GM23338 (cell line): ENCODE measurements at regions not wholly inside any gene's neighbourhood (a gene's known extent, or its start where the extent isn't known, plus 50 kb on each side); places are given as distances from the start of the nearest gene placed in this dataset.

ENCODE experiments used
- ATAC-seq: fragments of 200-7000 bp; cut with Tn5 transposase; 3 replicates; pipeline ENCODE4 v1.9.1; 2020
- DNase-seq: peaks from one replicate; pipeline ENCODE4 v3.0.0-alpha.2; 2015; ENCODE audit warnings: low spot score
- H2AFZ ChIP-seq: fragments of 200-600 bp; sonication (generic); 2 replicates; pipeline ENCODE4 v1.8.0; 2016; ENCODE audit warnings: antibody characterized with exemption, mild to moderate bottlenecking, moderate library complexity
- H3F3A ChIP-seq: fragments of 200-600 bp; sonication (generic); replicated peaks from 2 replicates; pipeline ENCODE4 v1.8.0; 2017; ENCODE audit warnings: antibody characterized with exemption, mixed run types, low read depth
- H3K27ac ChIP-seq: fragments of 200-600 bp; sonication (generic); 2 replicates; pipeline ENCODE4 v1.6.1; 2016; ENCODE audit warnings: low read depth
- H3K27me3 ChIP-seq: fragments of 200-600 bp; sonication (generic); 2 replicates; pipeline ENCODE4 v1.8.0; 2016; ENCODE audit warnings: mild to moderate bottlenecking, mixed run types, moderate library complexity; ENCODE audit not compliant: insufficient read depth
- H3K36me3 ChIP-seq: fragments of 200-600 bp; sonication (generic); 2 replicates; pipeline ENCODE4 v1.8.0; 2016; ENCODE audit warnings: mild to moderate bottlenecking; ENCODE audit not compliant: insufficient read depth
- H3K4me1 ChIP-seq: fragments of 200-600 bp; sonication (generic); 2 replicates; pipeline ENCODE4 v1.8.0; 2016; ENCODE audit warnings: mild to moderate bottlenecking, moderate library complexity; ENCODE audit not compliant: insufficient read depth
- H3K4me2 ChIP-seq: fragments of 200-600 bp; sonication (generic); 2 replicates; pipeline ENCODE4 v1.7.1; 2017; ENCODE audit warnings: mixed run types
- H3K4me3 ChIP-seq: fragments of 200-600 bp; sonication (generic); 2 replicates; pipeline ENCODE4 v1.6.1; 2016; ENCODE audit warnings: mixed run types
- H3K79me2 ChIP-seq: fragments of 200-600 bp; sonication (generic); replicated peaks from 2 replicates; pipeline ENCODE4 v1.8.0; 2017; ENCODE audit warnings: mild to moderate bottlenecking; ENCODE audit not compliant: insufficient read depth
- H3K9me2 ChIP-seq: fragments of 200-600 bp; sonication (generic); 2 replicates; pipeline ENCODE4 v1.8.0; 2017; ENCODE audit not compliant: insufficient read depth
- H4K20me1 ChIP-seq: fragments of 200-600 bp; sonication (generic); replicated peaks from 2 replicates; pipeline ENCODE4 v1.8.0; 2017; ENCODE audit warnings: mild to moderate bottlenecking; ENCODE audit not compliant: insufficient read depth
- H3K27ac Mint-ChIP-seq: 2 replicates; pipeline ENCODE4 v1.8.0; 2020; ENCODE audit warnings: inconsistent platforms, mild to moderate bottlenecking, moderate library complexity, mixed read lengths
- H3K27me3 Mint-ChIP-seq: 3 replicates; pipeline ENCODE4 v1.8.0; 2022; ENCODE audit warnings: low read depth, mild to moderate bottlenecking, moderate library complexity, mixed read lengths, inconsistent platforms; ENCODE audit not compliant: insufficient read depth, poor library complexity
- H3K36me3 Mint-ChIP-seq: 3 replicates; pipeline ENCODE4 v1.8.0; 2021; ENCODE audit warnings: low read depth, mild to moderate bottlenecking, inconsistent platforms, moderate library complexity, mixed read lengths
- H3K4me1 Mint-ChIP-seq: 3 replicates; pipeline ENCODE4 v1.8.0; 2020; ENCODE audit warnings: mild to moderate bottlenecking, inconsistent platforms, mixed read lengths
- H3K4me3 Mint-ChIP-seq: 3 replicates; pipeline ENCODE4 v1.8.0; 2021; ENCODE audit warnings: moderate library complexity, mild to moderate bottlenecking, inconsistent platforms, mixed read lengths
- H3K9me3 Mint-ChIP-seq: 3 replicates; pipeline ENCODE4 v1.8.0; 2020; ENCODE audit warnings: moderate library complexity, mild to moderate bottlenecking, inconsistent platforms, mixed read lengths
- CREB1 ChIP-seq: fragments of 250-450 bp; sonication (Bioruptor Pico); IDR thresholded peaks from 2 replicates; pipeline ENCODE4 v1.5.0; 2020; ENCODE audit warnings: low read depth, mild to moderate bottlenecking, moderate library complexity
- CTCF ChIP-seq, 2 experiments: fragments of 200-600 bp in 1 of 2; sonication (generic) in 1 of 2; conservative IDR thresholded peaks; 2 replicates each; pipeline versions ENCODE4 v1.5.1 to v1.6.1; 2016 to 2017; ENCODE audit warnings: antibody characterized with exemption in 2 of 2, low read depth in 2 of 2, mild to moderate bottlenecking in 2 of 2, moderate library complexity in 1 of 2
- ETS1 ChIP-seq: IDR thresholded peaks from 2 replicates; pipeline ENCODE4 v1.6.1; 2016; ENCODE audit warnings: antibody characterized with exemption
- EZH2 ChIP-seq: fragments of 200-600 bp; sonication (generic); IDR thresholded peaks from one replicate; pipeline ENCODE4 v1.8.0; 2017; ENCODE audit warnings: antibody characterized with exemption, mild to moderate bottlenecking, low read depth; ENCODE audit not compliant: unreplicated experiment
- EZH2phosphoT487 ChIP-seq: fragments of 200-600 bp; sonication (generic); IDR thresholded peaks from one replicate; pipeline ENCODE4 v1.8.1; 2018; ENCODE audit warnings: antibody characterized with exemption; ENCODE audit not compliant: unreplicated experiment
- NANOG ChIP-seq: IDR thresholded peaks from 2 replicates; pipeline ENCODE4 v1.6.1; 2016; ENCODE audit warnings: antibody characterized with exemption, borderline replicate concordance
- POLR2AphosphoS5 ChIP-seq: IDR thresholded peaks from 2 replicates; pipeline ENCODE4 v1.6.1; 2016; ENCODE audit warnings: antibody characterized with exemption, low read depth
- REST ChIP-seq: IDR thresholded peaks from one replicate; pipeline ENCODE4 v1.6.1; 2018; ENCODE audit warnings: antibody characterized with exemption; ENCODE audit not compliant: unreplicated experiment
- STAT1 ChIP-seq: IDR thresholded peaks from one replicate; pipeline ENCODE4 v1.6.1; 2016; ENCODE audit warnings: antibody characterized with exemption; ENCODE audit not compliant: unreplicated experiment
- ZNF114 ChIP-seq: fragments of 250-450 bp; sonication (Bioruptor Pico); IDR thresholded peaks from 2 replicates; pipeline ENCODE4 v1.5.0; 2020; ENCODE audit warnings: mild to moderate bottlenecking, moderate library complexity
- ZNF331 ChIP-seq: fragments of 250-450 bp; sonication (Bioruptor Pico); IDR thresholded peaks from 2 replicates; pipeline ENCODE4 v1.5.0; 2020; ENCODE audit warnings: low read depth, mild to moderate bottlenecking, moderate library complexity
- ZNF462 ChIP-seq: fragments of 250-450 bp; sonication (Bioruptor Pico); IDR thresholded peaks from 2 replicates; pipeline ENCODE4 v1.5.0; 2020; ENCODE audit warnings: mild to moderate bottlenecking, moderate library complexity

GRCh38 chr2:129334128-129334527 is 645.3 kb upstream of the RAB6C start:
- Histone ChIP-seq H3K4me2 (no peak overlapping the region), H3K79me2 (no peaks in the 10 kb centered on the region), H3K4me3 (no peak overlapping the region), H3K36me3 (no peaks in the 10 kb centered on the region), H2AFZ (no peak overlapping the region), H3K4me1 (no peaks in the 10 kb centered on the region), H3K27ac (no peak overlapping the region), H3K27me3 (no peaks in the 10 kb centered on the region), H3K9me2 (no peaks in the 10 kb centered on the region), H3F3A (no peaks in the 10 kb centered on the region), H4K20me1 (no peaks in the 10 kb centered on the region)
- Mint-ChIP-seq H3K4me1 (no peaks in the 10 kb centered on the region), H3K27me3 (no peaks in the 10 kb centered on the region), H3K27ac (no peak overlapping the region), H3K36me3 (no peaks in the 10 kb centered on the region; the same call in 2 of the 3 replicates), H3K4me3 (no peak overlapping the region), H3K9me3 (peaks cover 9% of the 10 kb centered on the region; the same call in 2 of the 3 replicates)
- ATAC-seq (peak; percentile 46; the same call in 2 of the 3 replicates), DNase-seq (peak; percentile 4)
- no peak for TF ChIP-seq EZH2
- TF ChIP-seq ZNF331 (CRISPR knock-in tag), result no peak
- no peak for TF ChIP-seq EZH2phosphoT487
- no peak for TF ChIP-seq REST
- no peak for TF ChIP-seq STAT1
- no peak for TF ChIP-seq CREB1 (CRISPR knock-in tag)
- no peak for TF ChIP-seq ETS1
- no peak for TF ChIP-seq NANOG
- TF ChIP-seq ZNF462 (CRISPR knock-in tag), result no peak
- no peak for TF ChIP-seq POLR2AphosphoS5
- TF ChIP-seq CTCF (conservative IDR thresholded peaks at IDR 0.05; ENCODE audit: low read depth in 2 of 2), result no peak
- no peak for TF ChIP-seq ZNF114
